Muscle layer of colon (tissue), 2 donors: ENCODE measurements at regions not wholly inside any gene's neighbourhood (a gene's known extent, or its start where the extent isn't known, plus 50 kb on each side); places are given as distances from the start of the nearest gene placed in this dataset.

ENCODE experiments used
- H3K27ac ChIP-seq: one replicate; pipeline ENCODE4 v1.7.0; 2013; ENCODE audit warnings: low read depth, mild to moderate bottlenecking, low read length, moderate library complexity
- H3K27me3 ChIP-seq, 2 donors: one replicate each; pipeline ENCODE4 v1.7.0; 2013; ENCODE audit warnings: low read length in 2 of 2, mild to moderate bottlenecking in 2 of 2; ENCODE audit not compliant: insufficient read depth in 2 of 2, control insufficient read depth in 1 of 2
- H3K36me3 ChIP-seq: one replicate; pipeline ENCODE4 v1.7.0; 2013; ENCODE audit warnings: mild to moderate bottlenecking, low read length; ENCODE audit not compliant: insufficient read depth
- H3K4me1 ChIP-seq: one replicate; pipeline ENCODE4 v1.7.0; 2013; ENCODE audit warnings: mild to moderate bottlenecking, low read length; ENCODE audit not compliant: insufficient read depth
- H3K4me3 ChIP-seq, 2 donors: one replicate each; pipeline ENCODE4 v1.7.0; 2013; ENCODE audit warnings: low read length in 2 of 2, low read depth in 1 of 2, mild to moderate bottlenecking in 1 of 2, moderate library complexity in 1 of 2
- H3K9ac ChIP-seq: one replicate; pipeline ENCODE4 v1.7.0; 2013; ENCODE audit warnings: low read length
- H3K9me3 ChIP-seq: one replicate; pipeline ENCODE4 v1.7.0; 2013; ENCODE audit warnings: mild to moderate bottlenecking, low read length
- donor health status: abdominal sarcoma.
- donor health status: Adenocarcinoma of cecum.

GRCh38 chr10:85508159-85508558, 858.4 kb downstream of the GRID1 start:
- Histone ChIP-seq H3K4me1 (no peaks in the 10 kb centered on the region), H3K27me3 (no peaks in the 10 kb centered on the region), H3K4me3 (no peak overlapping the region), H3K9ac (no peak overlapping the region), H3K27ac (no peak overlapping the region), H3K9me3 (no peaks in the 10 kb centered on the region), H3K36me3 (no peaks in the 10 kb centered on the region)

DNA sequence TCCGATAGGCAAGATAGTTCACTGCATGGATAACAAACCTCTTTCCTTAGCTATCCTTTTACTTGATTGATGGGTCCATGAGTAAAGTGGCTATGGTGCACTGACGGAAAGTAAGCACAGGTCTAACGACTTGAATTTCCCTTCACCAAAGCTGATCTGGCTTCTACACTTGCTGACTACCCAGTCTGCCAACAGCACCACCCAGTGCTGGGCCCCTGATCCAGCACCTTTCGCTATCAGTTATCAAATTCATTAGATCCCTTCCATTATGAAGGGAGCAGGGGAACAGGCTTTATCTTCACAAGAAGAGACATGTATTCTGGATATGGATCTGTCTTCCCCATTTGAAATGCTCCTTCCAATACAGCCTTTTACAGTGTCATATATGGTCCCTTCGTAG, 855.9 kb downstream of the GRID1 start:
- H3K36me3 ChIP-seq: no peaks in the 10 kb centered on the region
- no peaks in the 10 kb centered on the region for H3K9me3 ChIP-seq
- H3K27ac ChIP-seq: no peak overlapping the region
- H3K27me3 ChIP-seq: no peaks in the 10 kb centered on the region
- no peak overlapping the region for H3K4me3 ChIP-seq
- H3K9ac ChIP-seq: no peak overlapping the region
- H3K4me1 ChIP-seq: no peaks in the 10 kb centered on the region

DNA sequence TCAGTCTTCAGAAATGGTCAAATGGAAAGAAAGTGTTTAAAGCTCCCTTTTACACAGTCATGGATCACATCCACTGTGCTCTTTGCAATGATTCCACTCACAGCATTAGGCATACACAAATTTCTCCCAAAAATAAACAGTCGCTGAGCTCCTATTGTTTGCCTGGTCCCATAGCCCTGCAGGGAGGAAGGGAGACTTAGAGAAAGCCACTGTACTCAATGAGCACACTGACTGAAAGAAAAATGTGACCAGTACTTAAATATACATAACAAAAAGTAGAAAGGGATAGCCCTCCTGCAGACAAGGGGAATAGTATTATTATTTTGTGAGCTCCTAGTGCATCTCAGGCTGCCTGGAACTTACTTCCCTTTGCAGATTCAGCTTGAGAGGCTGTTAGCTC, 853.2 kb downstream of the GRID1 start:
- no peak overlapping the region for H3K9ac ChIP-seq
- H3K4me3 ChIP-seq: no peak overlapping the region
- H3K27ac ChIP-seq: no peak overlapping the region
- H3K9me3 ChIP-seq: no peaks in the 10 kb centered on the region
- H3K4me1 ChIP-seq: no peaks in the 10 kb centered on the region
- no peaks in the 10 kb centered on the region for H3K36me3 ChIP-seq
- H3K27me3 ChIP-seq: no peaks in the 10 kb centered on the region

DNA sequence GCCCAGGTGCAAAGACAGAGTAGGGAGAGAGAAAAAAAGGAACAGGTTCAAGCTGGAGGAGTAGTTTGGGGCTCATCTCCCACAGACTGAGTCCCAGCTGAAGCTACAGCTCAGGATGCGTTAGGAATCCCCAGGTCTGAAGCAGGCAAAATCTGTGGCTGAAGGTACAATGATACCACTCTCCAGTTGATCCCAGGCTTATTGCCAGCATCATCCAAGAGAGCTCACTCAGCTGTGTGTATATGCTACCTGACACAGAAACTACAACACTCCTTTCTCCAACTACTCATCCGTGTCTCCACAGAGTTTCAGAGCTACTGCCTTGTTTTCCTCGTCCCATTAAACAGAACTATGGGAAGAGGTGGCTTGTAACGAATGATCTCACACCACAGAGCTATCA, 851.3 kb downstream of the GRID1 start:
- H3K4me3 ChIP-seq: no peak overlapping the region
- H3K36me3 ChIP-seq: no peaks in the 10 kb centered on the region
- no peaks in the 10 kb centered on the region for H3K9me3 ChIP-seq

DNA sequence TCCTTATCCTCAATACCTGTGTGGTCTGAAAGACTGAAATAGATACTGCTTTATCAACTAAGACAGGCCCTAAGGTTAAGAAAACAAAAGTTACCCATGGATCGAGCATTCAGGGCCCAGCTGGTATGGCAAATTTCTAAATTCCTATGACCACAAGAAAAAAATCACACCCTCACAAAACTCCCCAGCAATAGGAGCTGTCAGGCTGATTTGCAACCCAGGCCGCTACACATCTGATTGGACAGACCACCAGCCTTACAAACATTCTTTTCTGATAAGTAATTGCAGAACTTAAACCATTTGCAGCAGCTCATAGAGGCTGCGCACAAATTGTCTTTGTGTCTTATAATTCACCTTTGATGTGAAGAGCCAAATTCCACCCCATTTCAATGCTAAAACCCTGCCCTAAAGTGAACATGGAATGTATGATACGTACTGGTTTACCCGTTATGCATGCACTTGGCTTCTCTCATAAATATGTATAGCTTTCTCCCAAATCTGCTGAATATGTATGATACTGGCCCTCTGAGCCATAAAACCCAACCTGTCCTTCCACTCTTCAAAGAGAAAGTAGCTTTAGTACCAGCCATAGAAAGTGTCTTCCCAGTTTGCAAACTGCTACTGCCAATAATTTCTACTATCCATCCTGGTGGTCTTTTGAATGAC, 842.5 kb downstream of the GRID1 start:
- no peaks in the 10 kb centered on the region for H3K27me3 ChIP-seq
- no peaks in the 10 kb centered on the region for H3K9me3 ChIP-seq
- H3K4me3 ChIP-seq: no peak overlapping the region
- H3K36me3 ChIP-seq: no peaks in the 10 kb centered on the region
- no peak overlapping the region for H3K27ac ChIP-seq
- H3K4me1 ChIP-seq: no peaks in the 10 kb centered on the region
- no peak overlapping the region for H3K9ac ChIP-seq

More for the DNA sequence above, 851.3 kb downstream of the GRID1 start:
- no peaks in the 10 kb centered on the region for H3K4me1 ChIP-seq
- H3K9ac ChIP-seq: no peak overlapping the region
- H3K27ac ChIP-seq: no peak overlapping the region
- no peaks in the 10 kb centered on the region for H3K27me3 ChIP-seq

DNA sequence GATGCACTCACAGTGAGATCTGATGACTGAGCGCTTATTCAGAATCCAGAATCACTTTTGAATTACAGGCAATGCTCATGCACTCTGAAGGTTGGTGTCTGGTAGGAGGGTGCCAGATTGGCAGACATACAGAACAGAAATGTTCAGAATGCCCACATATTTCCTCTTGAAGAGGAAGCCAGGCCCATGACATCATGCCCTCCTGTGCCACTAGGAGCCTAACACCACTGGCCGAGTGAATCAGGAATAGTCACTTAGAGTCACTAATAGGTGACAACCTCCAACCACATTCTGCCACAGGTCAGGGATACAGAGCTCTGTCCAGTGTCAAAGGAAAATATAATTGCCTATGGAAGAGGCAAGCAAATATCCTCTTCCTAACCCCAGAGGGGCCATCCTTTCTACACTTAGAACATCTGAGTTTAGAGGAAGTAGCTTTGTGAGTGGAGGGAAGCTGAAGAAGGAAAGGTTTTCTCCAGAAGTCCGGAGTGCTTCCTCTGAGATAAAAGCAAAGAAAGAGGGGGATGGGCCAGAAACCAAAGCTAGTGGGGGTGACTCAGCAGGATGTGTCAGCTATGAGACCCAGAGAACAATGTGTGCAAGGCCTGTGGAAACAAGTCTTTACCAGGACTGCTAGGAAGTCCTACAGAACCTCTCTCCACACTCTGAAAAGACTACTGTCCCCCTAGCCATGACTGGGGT, 838.8 kb downstream of the GRID1 start:
- H3K27me3 ChIP-seq: no peaks in the 10 kb centered on the region
- no peaks in the 10 kb centered on the region for H3K36me3 ChIP-seq
- H3K4me1 ChIP-seq: no peaks in the 10 kb centered on the region
- H3K9me3 ChIP-seq: no peaks in the 10 kb centered on the region
- no peak overlapping the region for H3K4me3 ChIP-seq
- H3K9ac ChIP-seq: no peak overlapping the region
- H3K27ac ChIP-seq: no peak overlapping the region

GRCh38 chr10:85528318-85528652, 838.3 kb downstream of the GRID1 start:
- Histone ChIP-seq H3K36me3 (no peaks in the 10 kb centered on the region), H3K9ac (no peak overlapping the region), H3K4me1 (no peaks in the 10 kb centered on the region), H3K4me3 (no peak overlapping the region), H3K9me3 (no peaks in the 10 kb centered on the region), H3K27ac (no peak overlapping the region), H3K27me3 (no peaks in the 10 kb centered on the region)

GRCh38 chr10:85531706-85532105, 834.9 kb downstream of the GRID1 start:
- H3K36me3 ChIP-seq: no peaks in the 10 kb centered on the region
- H3K4me3 ChIP-seq: no peak overlapping the region
- H3K4me1 ChIP-seq: no peaks in the 10 kb centered on the region
- H3K9me3 ChIP-seq: no peaks in the 10 kb centered on the region
- H3K9ac ChIP-seq: no peak overlapping the region
- H3K27ac ChIP-seq: no peak overlapping the region
- no peaks in the 10 kb centered on the region for H3K27me3 ChIP-seq

DNA sequence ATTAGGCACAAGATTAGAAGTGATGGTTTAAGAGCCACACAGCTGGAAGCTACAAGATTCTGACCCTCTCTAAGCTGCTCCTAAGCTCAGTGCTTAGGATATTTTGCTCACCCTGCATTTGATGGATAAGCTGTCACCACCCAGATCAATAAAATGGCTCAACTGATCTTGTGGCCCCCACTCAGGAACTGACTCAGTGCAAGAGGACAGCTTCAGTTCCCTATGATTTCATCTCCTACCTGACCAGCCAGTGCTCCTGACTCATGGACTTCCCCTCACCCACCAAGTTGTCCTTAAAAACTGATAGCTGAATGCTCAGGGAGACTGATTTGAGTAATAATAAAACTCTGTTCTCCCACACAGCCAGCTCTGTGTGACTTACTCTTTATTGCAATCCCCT, 833.8 kb downstream of the GRID1 start:
- no peaks in the 10 kb centered on the region for H3K27me3 ChIP-seq
- no peaks in the 10 kb centered on the region for H3K9me3 ChIP-seq
- H3K36me3 ChIP-seq: no peaks in the 10 kb centered on the region
- no peak overlapping the region for H3K27ac ChIP-seq
- H3K4me3 ChIP-seq: no peak overlapping the region
- no peaks in the 10 kb centered on the region for H3K4me1 ChIP-seq
- H3K9ac ChIP-seq: no peak overlapping the region

DNA sequence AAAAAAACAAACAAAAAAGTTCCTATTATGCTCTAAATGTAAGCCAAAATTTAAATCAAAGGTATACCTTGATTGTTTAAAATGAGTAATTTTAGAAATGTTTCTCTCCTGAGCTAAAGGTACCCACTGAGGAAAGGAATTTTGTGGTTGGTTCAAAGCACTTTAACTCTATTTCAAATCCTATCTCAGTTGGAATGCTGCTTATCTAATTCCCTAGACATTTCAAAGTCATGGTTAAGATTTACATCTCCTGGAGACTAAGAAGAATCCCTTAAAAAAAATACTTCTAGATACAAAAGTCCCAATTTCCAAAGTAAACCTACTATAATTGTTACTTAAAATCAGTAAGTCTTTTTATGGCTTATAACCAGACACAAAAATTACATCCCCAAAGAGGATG, 830.7 kb downstream of the GRID1 start:
- Histone ChIP-seq H3K9me3 (no peaks in the 10 kb centered on the region), H3K27ac (no peak overlapping the region)

DNA sequence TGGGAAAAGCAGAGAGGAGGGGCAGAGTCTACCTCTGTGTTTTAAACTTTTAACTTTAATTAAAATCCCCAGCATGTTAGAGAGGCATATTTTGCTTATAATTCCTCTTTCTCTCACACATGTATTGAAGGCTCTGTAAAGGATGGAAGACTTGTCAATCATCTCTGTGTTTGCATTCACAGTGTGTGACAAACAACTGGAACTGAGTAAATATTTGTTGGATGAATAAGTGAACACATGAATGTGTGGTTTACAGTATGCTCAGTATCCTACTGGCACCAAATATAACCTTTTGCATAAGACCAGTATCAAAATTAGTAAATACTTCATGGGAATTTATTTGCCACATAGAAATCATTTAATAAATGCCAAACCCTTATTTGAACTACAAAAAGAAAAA, 829.0 kb downstream of the GRID1 start:
- no peaks in the 10 kb centered on the region for H3K9me3 ChIP-seq
- no peaks in the 10 kb centered on the region for H3K27me3 ChIP-seq
- H3K4me3 ChIP-seq: no peak overlapping the region
- no peak overlapping the region for H3K9ac ChIP-seq
- no peak overlapping the region for H3K27ac ChIP-seq
- no peaks in the 10 kb centered on the region for H3K36me3 ChIP-seq
- H3K4me1 ChIP-seq: no peaks in the 10 kb centered on the region

More for the DNA sequence above, 830.7 kb downstream of the GRID1 start:
- H3K4me1 ChIP-seq: no peaks in the 10 kb centered on the region
- H3K9ac ChIP-seq: no peak overlapping the region
- no peaks in the 10 kb centered on the region for H3K36me3 ChIP-seq
- H3K4me3 ChIP-seq: no peak overlapping the region
- H3K27me3 ChIP-seq: no peaks in the 10 kb centered on the region

DNA sequence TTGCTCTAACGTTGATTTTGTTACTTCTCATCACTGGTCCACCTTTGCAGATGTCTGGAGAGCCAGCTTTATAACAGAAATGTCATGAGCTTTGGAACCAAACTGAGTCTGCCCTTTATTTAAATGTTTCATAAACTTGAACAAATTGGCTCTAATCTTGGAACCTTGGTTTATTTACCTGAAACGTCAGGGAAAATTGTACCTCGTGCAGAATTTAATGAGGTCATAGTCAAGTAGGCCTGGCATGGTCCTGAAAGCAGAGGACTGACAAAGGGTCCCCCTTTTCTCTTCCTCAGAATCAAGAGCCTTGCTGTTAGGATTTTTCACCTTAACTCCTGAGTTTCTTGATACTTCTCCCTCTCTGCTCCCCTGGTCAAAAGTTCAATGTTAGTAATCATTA, 828.0 kb downstream of the GRID1 start:
- Histone ChIP-seq H3K27me3 (no peaks in the 10 kb centered on the region), H3K27ac (no peak overlapping the region), H3K9me3 (no peaks in the 10 kb centered on the region), H3K36me3 (no peaks in the 10 kb centered on the region), H3K9ac (no peak overlapping the region), H3K4me1 (no peaks in the 10 kb centered on the region), H3K4me3 (no peak overlapping the region)
